ENCODE measurements at regions not wholly inside any gene's neighbourhood (a gene's known extent, or its start where the extent isn't known, plus 50 kb on each side); places are given as distances from the start of the nearest gene placed in this dataset.
"Not testable (repeated sequence)": the region's sequence is repeated elsewhere in the genome, so short reads cannot be mapped to it uniquely, and the experiment has no call there.

DNA sequence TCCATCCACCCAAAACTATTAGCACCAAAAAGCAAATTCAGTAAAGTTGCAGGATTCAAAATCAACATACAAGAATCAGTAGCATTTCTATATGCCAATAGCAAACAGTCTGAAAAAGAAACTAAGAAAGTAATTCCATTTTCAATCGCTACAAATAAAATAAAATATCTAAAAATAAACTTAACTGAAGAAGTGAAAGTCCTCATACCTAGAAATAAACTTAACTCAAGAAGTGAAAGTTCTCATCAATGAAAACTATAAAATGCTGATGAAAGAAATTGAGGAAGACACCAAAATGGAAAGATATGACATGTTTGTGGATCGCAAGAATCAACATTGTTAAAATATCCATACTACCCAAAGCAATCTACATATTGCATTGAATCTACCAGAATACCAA lies 103.0 kb upstream of the ARID1B start:
- Histone ChIP-seq H3K36me3 (ENCODE audit: control insufficient read depth, insufficient read depth, low read length) (no peaks in the 10 kb centered on the region), H3K4me1 (ENCODE audit: control insufficient read depth, insufficient read depth, low read length) (no peaks in the 10 kb centered on the region), H3K27me3 (ENCODE audit: control insufficient read depth, insufficient read depth, low read length) (no peaks in the 10 kb centered on the region), H3K4me3 (ENCODE audit: low read depth, low read length) (no peak overlapping the region), H3K9me3 (ENCODE audit: control insufficient read depth, insufficient read depth, low read length) (peaks cover 5% of the 10 kb centered on the region), H3K27ac (ENCODE audit: low read depth, low read length) (no peak overlapping the region)
- no CpG with 5 or more reads among the region's 2 CpGs for WGBS (ENCODE audit: insufficient coverage)
- no peak for DNase-seq (ENCODE audit: low read depth in 4 of 6, low spot score in 6 of 6)

DNA sequence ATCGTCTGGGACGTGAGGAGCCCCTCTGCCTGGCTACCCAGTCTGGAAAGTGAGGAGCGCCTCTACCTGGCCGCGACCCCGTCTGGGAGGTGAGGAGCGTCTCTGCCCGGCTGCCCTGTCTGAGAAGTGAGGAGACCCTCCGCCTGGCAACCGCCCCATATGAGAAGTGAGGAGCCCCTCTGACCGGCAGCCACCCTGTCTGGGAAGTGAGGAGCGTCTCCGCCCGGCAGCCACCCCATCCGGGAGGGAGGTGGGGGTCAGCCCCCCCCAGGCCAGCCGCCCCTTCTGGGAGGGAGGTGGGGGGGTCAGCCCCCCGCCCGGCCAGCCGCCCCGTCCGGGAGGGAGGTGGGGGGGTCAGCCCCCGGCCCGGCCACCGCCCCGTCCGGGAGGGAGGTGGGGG lies 107.1 kb upstream of the ARID1B start:
- H3K4me1 ChIP-seq (ENCODE audit: control insufficient read depth, insufficient read depth, low read length); H3K9me3 ChIP-seq (ENCODE audit: control insufficient read depth, insufficient read depth, low read length); DNase-seq (ENCODE audit: low read depth in 4 of 6, low spot score in 6 of 6); H3K36me3 ChIP-seq (ENCODE audit: control insufficient read depth, insufficient read depth, low read length); H3K27me3 ChIP-seq (ENCODE audit: control insufficient read depth, insufficient read depth, low read length); H3K4me3 ChIP-seq (ENCODE audit: low read depth, low read length); H3K27ac ChIP-seq (ENCODE audit: low read depth, low read length): not testable (repeated sequence)
- WGBS (ENCODE audit: insufficient coverage) = 97% methylated on average over 13 of the region's 26 CpGs

- Histone ChIP-seq H3K9me3 (ENCODE audit: control insufficient read depth, insufficient read depth, low read length) (no peaks in the 10 kb centered on the region), H3K27ac (ENCODE audit: low read depth, low read length) (no peak overlapping the region), H3K36me3 (ENCODE audit: control insufficient read depth, insufficient read depth, low read length) (no peaks in the 10 kb centered on the region), H3K4me3 (ENCODE audit: low read depth, low read length) (no peak overlapping the region), H3K4me1 (ENCODE audit: control insufficient read depth, insufficient read depth, low read length) (peaks cover 8% of the 10 kb centered on the region), H3K27me3 (ENCODE audit: control insufficient read depth, insufficient read depth, low read length) (no peaks in the 10 kb centered on the region)
- DNase-seq (ENCODE audit: low read depth in 4 of 6, low spot score in 6 of 6) = no peak
- 50% methylated on average over 13 of the region's 17 CpGs for WGBS (ENCODE audit: insufficient coverage)
These were observed 115.1 kb upstream of the ARID1B start for GRCh38 chr6:156662025-156662445.

GRCh38 chr6:156660389-156660788 lies 116.8 kb upstream of the ARID1B start:
- Histone ChIP-seq H3K27ac (ENCODE audit: low read depth, low read length) (no peak overlapping the region), H3K4me1 (ENCODE audit: control insufficient read depth, insufficient read depth, low read length) (peaks cover 8% of the 10 kb centered on the region), H3K4me3 (ENCODE audit: low read depth, low read length) (no peak overlapping the region), H3K36me3 (ENCODE audit: control insufficient read depth, insufficient read depth, low read length) (no peaks in the 10 kb centered on the region), H3K27me3 (ENCODE audit: control insufficient read depth, insufficient read depth, low read length) (no peaks in the 10 kb centered on the region), H3K9me3 (ENCODE audit: control insufficient read depth, insufficient read depth, low read length) (no peaks in the 10 kb centered on the region)
- no peak for DNase-seq (ENCODE audit: low read depth in 4 of 6, low spot score in 6 of 6)
- WGBS (ENCODE audit: insufficient coverage) = 80% methylated on average over 1 of the region's 2 CpGs

GRCh38 chr6:156659822-156660198 lies 117.4 kb upstream of the ARID1B start:
- WGBS (ENCODE audit: insufficient coverage) = no CpG with 5 or more reads among the region's 2 CpGs
- H3K9me3 ChIP-seq (ENCODE audit: control insufficient read depth, insufficient read depth, low read length) = no peaks in the 10 kb centered on the region
- H3K4me1 ChIP-seq (ENCODE audit: control insufficient read depth, insufficient read depth, low read length) = peaks cover 8% of the 10 kb centered on the region
- H3K27ac ChIP-seq (ENCODE audit: low read depth, low read length) = no peak overlapping the region
- no peaks in the 10 kb centered on the region for H3K36me3 ChIP-seq (ENCODE audit: control insufficient read depth, insufficient read depth, low read length)
- no peak for DNase-seq (ENCODE audit: low read depth in 4 of 6, low spot score in 6 of 6)
- no peaks in the 10 kb centered on the region for H3K27me3 ChIP-seq (ENCODE audit: control insufficient read depth, insufficient read depth, low read length)
- no peak overlapping the region for H3K4me3 ChIP-seq (ENCODE audit: low read depth, low read length)

- H3K27ac ChIP-seq (ENCODE audit: low read depth, low read length) = no peak overlapping the region
- no peak for DNase-seq (ENCODE audit: low read depth in 4 of 6, low spot score in 6 of 6)
- no peaks in the 10 kb centered on the region for H3K27me3 ChIP-seq (ENCODE audit: control insufficient read depth, insufficient read depth, low read length)
- WGBS (ENCODE audit: insufficient coverage) = 71% methylated on average over 2 of the region's 7 CpGs
- H3K4me3 ChIP-seq (ENCODE audit: low read depth, low read length) = no peak overlapping the region
- no peaks in the 10 kb centered on the region for H3K36me3 ChIP-seq (ENCODE audit: control insufficient read depth, insufficient read depth, low read length)
- no peaks in the 10 kb centered on the region for H3K9me3 ChIP-seq (ENCODE audit: control insufficient read depth, insufficient read depth, low read length)
- peaks cover 8% of the 10 kb centered on the region for H3K4me1 ChIP-seq (ENCODE audit: control insufficient read depth, insufficient read depth, low read length)
These were observed 118.0 kb upstream of the ARID1B start for GRCh38 chr6:156658966-156659821.

GRCh38 chr6:156658186-156658965 lies 118.8 kb upstream of the ARID1B start:
- no peak overlapping the region for H3K4me3 ChIP-seq (ENCODE audit: low read depth, low read length)
- no peaks in the 10 kb centered on the region for H3K36me3 ChIP-seq (ENCODE audit: control insufficient read depth, insufficient read depth, low read length)
- peak in 2 of 6 donors; percentile 52 to 73 for DNase-seq (ENCODE audit: low read depth in 4 of 6, low spot score in 6 of 6)
- no peaks in the 10 kb centered on the region for H3K9me3 ChIP-seq (ENCODE audit: control insufficient read depth, insufficient read depth, low read length)
- H3K4me1 ChIP-seq (ENCODE audit: control insufficient read depth, insufficient read depth, low read length) = peaks cover 8% of the 10 kb centered on the region
- WGBS (ENCODE audit: insufficient coverage) = 19% methylated on average over 10 of the region's 12 CpGs
- no peaks in the 10 kb centered on the region for H3K27me3 ChIP-seq (ENCODE audit: control insufficient read depth, insufficient read depth, low read length)
- H3K27ac ChIP-seq (ENCODE audit: low read depth, low read length) = no peak overlapping the region

DNA sequence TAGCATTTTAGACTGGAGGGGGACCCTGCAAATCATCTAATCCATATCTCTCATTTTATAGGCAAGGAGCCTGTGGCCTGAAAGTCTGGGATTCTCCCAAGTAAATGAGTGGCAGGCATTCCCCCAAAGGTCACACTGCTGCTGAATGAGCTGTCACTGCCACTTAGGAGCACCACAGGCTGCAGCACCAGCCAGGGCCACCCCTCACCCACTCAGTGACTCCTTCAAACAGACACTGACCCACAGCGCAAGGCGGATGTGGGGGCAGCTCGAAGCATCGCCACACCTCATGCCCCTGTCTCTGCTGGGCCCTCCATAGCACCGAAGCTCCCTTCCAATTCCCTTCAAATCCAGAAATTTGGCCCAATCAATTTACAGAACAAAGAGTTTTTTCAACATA lies 119.9 kb upstream of the ARID1B start:
- H3K9me3 ChIP-seq (ENCODE audit: control insufficient read depth, insufficient read depth, low read length) = no peaks in the 10 kb centered on the region
- WGBS (ENCODE audit: insufficient coverage) = 84% methylated on average over 5 of the region's 5 CpGs
- peaks cover 8% of the 10 kb centered on the region for H3K4me1 ChIP-seq (ENCODE audit: control insufficient read depth, insufficient read depth, low read length)
- H3K36me3 ChIP-seq (ENCODE audit: control insufficient read depth, insufficient read depth, low read length) = no peaks in the 10 kb centered on the region
- no peak overlapping the region for H3K27ac ChIP-seq (ENCODE audit: low read depth, low read length)
- no peaks in the 10 kb centered on the region for H3K27me3 ChIP-seq (ENCODE audit: control insufficient read depth, insufficient read depth, low read length)
- H3K4me3 ChIP-seq (ENCODE audit: low read depth, low read length) = no peak overlapping the region
- DNase-seq (ENCODE audit: low read depth in 4 of 6, low spot score in 6 of 6) = no peak

- Histone ChIP-seq H3K36me3 (ENCODE audit: control insufficient read depth, insufficient read depth, low read length) (no peaks in the 10 kb centered on the region), H3K27me3 (ENCODE audit: control insufficient read depth, insufficient read depth, low read length) (no peaks in the 10 kb centered on the region), H3K4me3 (ENCODE audit: low read depth, low read length) (no peak overlapping the region), H3K27ac (ENCODE audit: low read depth, low read length) (no peak overlapping the region), H3K9me3 (ENCODE audit: control insufficient read depth, insufficient read depth, low read length) (no peaks in the 10 kb centered on the region), H3K4me1 (ENCODE audit: control insufficient read depth, insufficient read depth, low read length) (peaks cover 8% of the 10 kb centered on the region)
- WGBS (ENCODE audit: insufficient coverage) = 91% methylated on average over 8 of the region's 8 CpGs
- no peak for DNase-seq (ENCODE audit: low read depth in 4 of 6, low spot score in 6 of 6)
These were observed 122.0 kb upstream of the ARID1B start for GRCh38 chr6:156654919-156655918.
